ENCODE measurements at regions not wholly inside any gene's neighbourhood (a gene's known extent, or its start where the extent isn't known, plus 50 kb on each side); places are given as distances from the start of the nearest gene placed in this dataset.

DNA sequence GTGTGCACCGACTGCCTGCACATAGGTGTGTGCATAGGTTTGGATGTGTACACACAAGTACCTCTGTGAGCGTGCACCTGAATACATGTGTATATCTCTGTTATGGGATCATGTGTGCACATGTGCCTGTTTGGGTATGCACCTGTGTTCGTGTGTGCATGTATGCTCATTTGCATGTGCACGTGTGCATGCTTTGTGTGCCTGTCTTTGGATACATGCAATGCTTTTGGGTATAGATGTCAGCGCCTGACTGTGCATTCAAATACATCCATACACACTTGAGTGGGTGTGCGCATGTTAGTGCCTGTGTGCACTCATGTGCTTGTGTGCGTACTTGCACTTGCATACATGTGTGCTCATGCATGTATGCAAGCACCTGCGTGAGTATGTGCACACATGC lies 258.1 kb downstream of the IRX2 start:
- Histone ChIP-seq H3K27ac (ENCODE audit: low read length) (no peak overlapping the region), H4K20me1 (ENCODE audit: insufficient read depth) (no peaks in the 10 kb centered on the region), H3K9me2 (ENCODE audit: insufficient read depth, low read length) (no peaks in the 10 kb centered on the region), H3K79me2 (replicated peaks; ENCODE audit: insufficient read depth, low read length) (no peaks in the 10 kb centered on the region), H3F3A (ENCODE audit: insufficient read depth, low read length, poor library complexity, severe bottlenecking) (no peaks in the 10 kb centered on the region), H3K9ac (ENCODE audit: low read length) (no peak overlapping the region), H3K9me3 (ENCODE audit: low read length) (no peaks in the 10 kb centered on the region), H3K36me3 (ENCODE audit: insufficient read depth, low read length) (no peaks in the 10 kb centered on the region), H3K4me3 (ENCODE audit: low read length) (no peak overlapping the region), H3K4me2 (ENCODE audit: low read length) (no peak overlapping the region), H2AFZ (ENCODE audit: low read depth, low read length) (no peak overlapping the region), H3K27me3 (ENCODE audit: insufficient read depth, low read depth, low read length) (no peaks in the 10 kb centered on the region)
- TF ChIP-seq POLR2AphosphoS5 (IDR thresholded peaks at IDR 0.05) (no peak), EP300 (conservative IDR thresholded peaks at IDR 0.05; ENCODE audit: poor library complexity, severe bottlenecking) (no peak), SMC3 (conservative IDR thresholded peaks at IDR 0.05; ENCODE audit: poor library complexity) (no peak), TAF1 (IDR thresholded peaks at IDR 0.05; ENCODE audit: low read depth) (no peak), EZH2 (IDR thresholded peaks at IDR 0.05; ENCODE audit: borderline replicate concordance, insufficient read depth, low read length, poor library complexity, severe bottlenecking) (no peak), MXI1 (conservative IDR thresholded peaks at IDR 0.05; ENCODE audit: poor library complexity, severe bottlenecking) (no peak), RAD21 (conservative IDR thresholded peaks at IDR 0.05) (no peak), CTCF (IDR thresholded peaks at IDR 0.05; ENCODE audit: poor library complexity, severe bottlenecking) (no peak)
- TF ChIP-seq, protein P1, sequence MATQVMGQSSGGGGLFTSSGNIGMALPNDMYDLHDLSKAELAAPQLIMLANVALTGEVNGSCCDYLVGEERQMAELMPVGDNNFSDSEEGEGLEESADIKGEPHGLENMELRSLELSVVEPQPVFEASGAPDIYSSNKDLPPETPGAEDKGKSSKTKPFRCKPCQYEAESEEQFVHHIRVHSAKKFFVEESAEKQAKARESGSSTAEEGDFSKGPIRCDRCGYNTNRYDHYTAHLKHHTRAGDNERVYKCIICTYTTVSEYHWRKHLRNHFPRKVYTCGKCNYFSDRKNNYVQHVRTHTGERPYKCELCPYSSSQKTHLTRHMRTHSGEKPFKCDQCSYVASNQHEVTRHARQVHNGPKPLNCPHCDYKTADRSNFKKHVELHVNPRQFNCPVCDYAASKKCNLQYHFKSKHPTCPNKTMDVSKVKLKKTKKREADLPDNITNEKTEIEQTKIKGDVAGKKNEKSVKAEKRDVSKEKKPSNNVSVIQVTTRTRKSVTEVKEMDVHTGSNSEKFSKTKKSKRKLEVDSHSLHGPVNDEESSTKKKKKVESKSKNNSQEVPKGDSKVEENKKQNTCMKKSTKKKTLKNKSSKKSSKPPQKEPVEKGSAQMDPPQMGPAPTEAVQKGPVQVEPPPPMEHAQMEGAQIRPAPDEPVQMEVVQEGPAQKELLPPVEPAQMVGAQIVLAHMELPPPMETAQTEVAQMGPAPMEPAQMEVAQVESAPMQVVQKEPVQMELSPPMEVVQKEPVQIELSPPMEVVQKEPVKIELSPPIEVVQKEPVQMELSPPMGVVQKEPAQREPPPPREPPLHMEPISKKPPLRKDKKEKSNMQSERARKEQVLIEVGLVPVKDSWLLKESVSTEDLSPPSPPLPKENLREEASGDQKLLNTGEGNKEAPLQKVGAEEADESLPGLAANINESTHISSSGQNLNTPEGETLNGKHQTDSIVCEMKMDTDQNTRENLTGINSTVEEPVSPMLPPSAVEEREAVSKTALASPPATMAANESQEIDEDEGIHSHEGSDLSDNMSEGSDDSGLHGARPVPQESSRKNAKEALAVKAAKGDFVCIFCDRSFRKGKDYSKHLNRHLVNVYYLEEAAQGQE (IDR thresholded peaks at IDR 0.05; ENCODE audit: borderline replicate concordance): no peak

DNA sequence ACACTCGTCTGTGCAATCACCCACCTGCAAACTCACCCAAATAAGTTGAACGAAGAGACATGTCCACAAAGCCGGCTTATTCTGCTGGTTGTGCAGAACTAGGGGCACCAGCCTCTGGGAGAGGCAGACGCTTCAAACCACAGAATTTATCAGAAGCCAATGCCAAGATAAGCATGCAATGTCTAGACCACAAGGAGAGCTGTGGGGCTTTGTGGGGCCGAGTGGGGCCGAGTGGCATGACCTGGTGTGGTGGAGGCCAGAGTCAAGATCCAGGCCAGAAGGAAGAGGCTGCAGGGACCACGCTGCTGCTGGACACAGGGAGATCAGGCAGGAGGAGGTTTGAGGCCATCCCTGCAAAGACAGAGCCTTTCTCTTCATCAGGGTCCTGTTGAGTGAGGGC lies 259.0 kb downstream of the IRX2 start:
- no peaks in the 10 kb centered on the region for H3K27me3 ChIP-seq (ENCODE audit: insufficient read depth, low read depth, low read length)
- no peak overlapping the region for H3K9ac ChIP-seq (ENCODE audit: low read length)
- H3K4me2 ChIP-seq (ENCODE audit: low read length): no peak overlapping the region
- H3K9me3 ChIP-seq (ENCODE audit: low read length): no peaks in the 10 kb centered on the region
- no peaks in the 10 kb centered on the region for H3K9me2 ChIP-seq (ENCODE audit: insufficient read depth, low read length)
- no peak overlapping the region for H3K27ac ChIP-seq (ENCODE audit: low read length)
- no peak overlapping the region for H2AFZ ChIP-seq (ENCODE audit: low read depth, low read length)
- H3K4me3 ChIP-seq (ENCODE audit: low read length): no peak overlapping the region
- H3K36me3 ChIP-seq (ENCODE audit: insufficient read depth, low read length): no peaks in the 10 kb centered on the region
- TF ChIP-seq, protein P1 (IDR thresholded peaks at IDR 0.05; ENCODE audit: borderline replicate concordance): no peak
- TF ChIP-seq EZH2 (IDR thresholded peaks at IDR 0.05; ENCODE audit: borderline replicate concordance, insufficient read depth, low read length, poor library complexity, severe bottlenecking) (no peak), SMC3 (conservative IDR thresholded peaks at IDR 0.05; ENCODE audit: poor library complexity) (no peak), POLR2AphosphoS5 (IDR thresholded peaks at IDR 0.05) (no peak), MXI1 (conservative IDR thresholded peaks at IDR 0.05; ENCODE audit: poor library complexity, severe bottlenecking) (no peak), RAD21 (conservative IDR thresholded peaks at IDR 0.05) (no peak), TAF1 (IDR thresholded peaks at IDR 0.05; ENCODE audit: low read depth) (no peak), EP300 (conservative IDR thresholded peaks at IDR 0.05; ENCODE audit: poor library complexity, severe bottlenecking) (no peak), CTCF (IDR thresholded peaks at IDR 0.05; ENCODE audit: poor library complexity, severe bottlenecking) (no peak)
- no peaks in the 10 kb centered on the region for H3F3A ChIP-seq (ENCODE audit: insufficient read depth, low read length, poor library complexity, severe bottlenecking)
- no peaks in the 10 kb centered on the region for H4K20me1 ChIP-seq (ENCODE audit: insufficient read depth)
- no peaks in the 10 kb centered on the region for H3K79me2 ChIP-seq (replicated peaks; ENCODE audit: insufficient read depth, low read length)

Data from neural cell (in vitro differentiated cells).